Testis (tissue), 2 donors: ENCODE measurements at regions not wholly inside any gene's neighbourhood (a gene's known extent, or its start where the extent isn't known, plus 50 kb on each side); places are given as distances from the start of the nearest gene placed in this dataset.

Experiments used
- CTCF ChIP-seq, 3 experiments: fragments of 450-650 bp in 2 of 3; fragments of 200-600 bp in 1 of 3; sonication (generic) in 1 of 3; IDR thresholded peaks; one replicate each; pipeline ENCODE4 v1.5.1; 2016 to 2019; ENCODE audit warnings: antibody characterized with exemption in 3 of 3, mild to moderate bottlenecking in 2 of 3, moderate library complexity in 1 of 3
- POLR2A ChIP-seq: fragments of 450-650 bp; IDR thresholded peaks from one replicate; pipeline ENCODE4 v1.6.1; 2017; ENCODE audit warnings: antibody characterized with exemption, mild to moderate bottlenecking, moderate library complexity

DNA sequence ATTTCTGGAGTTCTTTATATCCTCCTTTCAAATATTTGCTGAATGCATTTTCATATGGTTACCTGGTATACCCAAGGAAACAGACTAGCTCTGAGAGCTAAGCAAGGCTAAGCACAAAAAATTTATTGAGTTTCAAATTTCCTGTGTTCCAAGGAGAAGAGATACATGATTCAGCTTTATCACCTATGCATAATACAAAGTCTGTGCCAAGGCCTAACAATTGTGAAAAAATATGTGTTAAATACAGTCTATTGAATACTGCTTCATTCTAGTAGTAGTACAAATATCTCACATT lies 103.7 kb upstream of the LGR5 start:
- no peak for TF ChIP-seq CTCF (IDR thresholded peaks at IDR 0.05)
- TF ChIP-seq POLR2A = no peak
